ENCODE measurements at regions not wholly inside any gene's neighbourhood (a gene's known extent, or its start where the extent isn't known, plus 50 kb on each side); places are given as distances from the start of the nearest gene placed in this dataset.

DNA sequence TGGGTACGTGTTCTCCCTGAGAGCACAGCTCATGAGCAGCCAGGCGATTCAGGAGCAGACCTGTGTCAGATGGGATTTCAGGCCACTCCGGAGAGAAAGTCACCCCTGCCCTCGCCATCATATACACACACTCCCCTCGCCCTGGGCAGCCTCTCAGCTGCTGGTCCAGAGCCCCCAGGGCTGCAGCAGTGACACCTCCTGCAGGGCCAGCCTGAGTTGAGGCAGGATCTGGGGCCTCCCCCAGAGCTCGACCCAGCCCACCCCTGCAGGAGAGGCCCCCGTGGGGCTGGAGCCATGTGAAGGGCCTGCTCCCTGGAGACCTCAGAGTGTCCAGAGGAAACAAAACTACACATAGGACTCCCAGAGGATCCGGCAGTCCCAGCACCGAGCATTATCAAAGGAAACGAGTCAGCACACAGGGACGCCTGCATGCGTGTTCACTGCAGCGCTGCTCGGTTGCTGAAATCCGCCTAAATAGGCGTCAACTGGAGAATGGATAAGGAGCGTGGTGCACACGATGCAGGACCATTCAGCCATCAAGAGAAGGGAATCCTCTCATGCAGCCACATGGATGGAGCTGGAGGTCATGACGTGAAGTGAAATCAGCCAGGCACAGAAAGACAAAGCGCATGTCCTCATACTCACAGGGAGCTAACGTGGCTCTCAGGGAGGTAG is 104.0 kb downstream of the TNFAIP2 start:
- FAIRE-seq = no peak
- DNase-seq (ENCODE audit: insufficient read length, low spot score) = no peak
- TF ChIP-seq, protein P1, sequence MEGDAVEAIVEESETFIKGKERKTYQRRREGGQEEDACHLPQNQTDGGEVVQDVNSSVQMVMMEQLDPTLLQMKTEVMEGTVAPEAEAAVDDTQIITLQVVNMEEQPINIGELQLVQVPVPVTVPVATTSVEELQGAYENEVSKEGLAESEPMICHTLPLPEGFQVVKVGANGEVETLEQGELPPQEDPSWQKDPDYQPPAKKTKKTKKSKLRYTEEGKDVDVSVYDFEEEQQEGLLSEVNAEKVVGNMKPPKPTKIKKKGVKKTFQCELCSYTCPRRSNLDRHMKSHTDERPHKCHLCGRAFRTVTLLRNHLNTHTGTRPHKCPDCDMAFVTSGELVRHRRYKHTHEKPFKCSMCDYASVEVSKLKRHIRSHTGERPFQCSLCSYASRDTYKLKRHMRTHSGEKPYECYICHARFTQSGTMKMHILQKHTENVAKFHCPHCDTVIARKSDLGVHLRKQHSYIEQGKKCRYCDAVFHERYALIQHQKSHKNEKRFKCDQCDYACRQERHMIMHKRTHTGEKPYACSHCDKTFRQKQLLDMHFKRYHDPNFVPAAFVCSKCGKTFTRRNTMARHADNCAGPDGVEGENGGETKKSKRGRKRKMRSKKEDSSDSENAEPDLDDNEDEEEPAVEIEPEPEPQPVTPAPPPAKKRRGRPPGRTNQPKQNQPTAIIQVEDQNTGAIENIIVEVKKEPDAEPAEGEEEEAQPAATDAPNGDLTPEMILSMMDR (IDR thresholded peaks at IDR 0.05; ENCODE audit: insufficient read depth, missing control alignments) = no peak

DNA sequence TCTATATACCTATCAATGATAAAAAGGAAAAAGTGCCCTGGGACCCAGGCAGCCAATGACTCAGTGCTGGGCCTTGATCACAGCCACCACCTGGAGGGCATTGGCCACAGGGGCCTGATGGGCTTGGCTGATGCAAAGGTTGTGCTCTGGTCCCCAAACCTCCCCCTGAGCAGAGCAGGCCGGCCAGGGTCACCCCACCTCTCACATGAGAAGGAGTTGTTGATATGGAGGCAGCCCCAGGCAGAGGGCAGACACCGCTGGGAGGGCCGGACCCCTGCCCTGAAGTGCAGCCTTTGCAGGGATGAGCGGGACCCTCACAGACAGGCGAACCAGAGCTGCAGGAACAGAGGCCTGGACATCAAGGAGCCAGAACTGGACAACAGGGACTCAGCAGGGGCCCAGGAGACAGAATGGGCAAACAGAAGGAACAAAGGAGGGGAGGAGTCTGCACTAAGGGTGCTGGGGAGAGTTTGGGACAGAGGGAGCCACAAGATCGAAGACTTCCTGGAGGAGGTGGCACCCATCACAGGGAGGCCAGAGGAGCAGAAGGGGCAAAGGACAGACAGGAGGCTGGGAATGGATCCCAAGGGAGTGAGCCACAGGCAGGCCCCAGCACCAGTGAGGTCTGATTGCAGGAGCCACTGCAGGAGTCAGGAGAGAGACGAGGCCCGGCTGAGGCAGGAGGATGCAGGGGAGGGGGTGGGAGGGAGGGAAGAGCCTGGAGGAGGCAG is 105.0 kb downstream of the TNFAIP2 start:
- TF ChIP-seq, protein P1 (IDR thresholded peaks at IDR 0.05; ENCODE audit: insufficient read depth, missing control alignments) = no peak
- FAIRE-seq (no peak), DNase-seq (ENCODE audit: insufficient read length, low spot score) (no peak)

DNA sequence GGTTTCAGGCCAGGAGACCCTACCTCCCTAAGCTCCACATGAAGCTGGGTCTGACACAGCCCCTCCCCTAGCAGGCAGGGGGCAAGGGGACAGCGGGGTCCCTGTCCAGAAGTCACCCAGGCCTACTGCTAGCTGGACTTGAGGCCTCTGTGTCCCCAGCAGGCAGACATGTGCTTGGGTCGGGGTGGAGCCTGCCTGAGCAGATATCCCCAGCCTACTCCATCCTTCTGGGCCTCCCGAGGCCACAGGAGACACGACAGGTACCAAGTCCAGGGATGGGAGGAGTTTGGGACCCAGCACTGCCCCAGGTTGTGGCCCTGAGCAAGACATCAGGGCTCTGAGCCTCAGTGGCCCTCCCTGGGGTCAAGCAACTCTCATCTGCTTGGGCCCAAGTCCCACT is 105.2 kb upstream of the EIF5 start:
- DNase-seq (ENCODE audit: insufficient read length, low spot score) (no peak), FAIRE-seq (no peak)
- TF ChIP-seq, protein P1 (IDR thresholded peaks at IDR 0.05; ENCODE audit: insufficient read depth, missing control alignments) = no peak

DNA sequence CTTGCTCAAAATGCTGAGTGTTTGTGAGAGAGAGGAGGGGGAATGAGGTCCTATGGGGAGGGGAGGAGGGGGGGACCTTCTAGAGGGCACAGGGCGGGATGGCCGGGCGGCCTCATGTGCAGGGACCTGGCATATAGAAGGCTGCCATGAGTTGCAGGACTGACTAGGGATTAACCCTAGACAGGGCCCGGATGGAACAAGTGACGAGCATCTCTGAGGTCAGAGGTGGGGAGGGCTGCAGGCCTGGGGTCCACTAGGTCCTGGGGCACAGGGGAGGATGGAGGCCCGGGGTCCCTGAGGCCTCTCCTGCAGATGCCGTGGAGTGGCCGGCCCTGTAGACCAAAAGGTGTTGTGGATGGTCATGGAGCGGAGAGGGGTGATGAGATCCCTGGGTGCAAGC is 104.0 kb upstream of the EIF5 start:
- TF ChIP-seq, protein P1 (IDR thresholded peaks at IDR 0.05; ENCODE audit: insufficient read depth, missing control alignments) = no peak
- no peak for DNase-seq (ENCODE audit: insufficient read length, low spot score)
- FAIRE-seq = no peak

DNA sequence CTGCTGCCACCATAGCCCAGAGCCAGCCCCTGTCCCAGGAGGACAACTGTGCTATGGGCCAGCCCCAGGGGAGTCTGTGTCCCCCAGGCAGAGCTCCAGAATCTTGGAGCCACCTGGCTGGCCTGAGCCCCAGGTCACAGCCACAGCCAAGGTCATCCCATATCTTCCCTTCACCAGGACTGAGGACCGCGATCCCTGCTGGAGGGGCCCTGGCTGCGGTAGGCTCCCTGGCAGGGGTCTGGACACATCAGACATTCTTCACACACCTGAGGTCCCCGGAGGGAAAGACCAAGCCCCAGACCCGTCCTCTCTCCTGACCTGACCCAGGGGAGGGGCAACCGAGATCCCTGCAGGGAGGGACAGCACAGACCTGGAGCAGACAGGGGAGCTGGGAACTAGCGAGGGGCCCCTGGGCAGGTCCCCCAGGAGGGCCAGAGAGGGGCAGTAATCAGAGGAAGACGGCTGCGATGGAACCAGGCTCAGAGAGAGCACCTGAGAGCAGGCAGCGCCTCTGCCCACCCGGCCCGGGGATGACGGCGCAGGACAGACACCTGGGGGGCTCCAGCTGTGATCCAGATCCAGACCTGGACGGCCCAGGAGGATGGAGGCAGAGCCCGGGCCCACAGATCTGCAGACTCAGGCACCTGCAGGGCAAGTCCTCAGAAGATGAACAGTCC is 103.2 kb upstream of the EIF5 start:
- DNase-seq (ENCODE audit: insufficient read length, low spot score) (no peak), FAIRE-seq (no peak)
- TF ChIP-seq, protein P1 (IDR thresholded peaks at IDR 0.05; ENCODE audit: insufficient read depth, missing control alignments) = no peak

DNA sequence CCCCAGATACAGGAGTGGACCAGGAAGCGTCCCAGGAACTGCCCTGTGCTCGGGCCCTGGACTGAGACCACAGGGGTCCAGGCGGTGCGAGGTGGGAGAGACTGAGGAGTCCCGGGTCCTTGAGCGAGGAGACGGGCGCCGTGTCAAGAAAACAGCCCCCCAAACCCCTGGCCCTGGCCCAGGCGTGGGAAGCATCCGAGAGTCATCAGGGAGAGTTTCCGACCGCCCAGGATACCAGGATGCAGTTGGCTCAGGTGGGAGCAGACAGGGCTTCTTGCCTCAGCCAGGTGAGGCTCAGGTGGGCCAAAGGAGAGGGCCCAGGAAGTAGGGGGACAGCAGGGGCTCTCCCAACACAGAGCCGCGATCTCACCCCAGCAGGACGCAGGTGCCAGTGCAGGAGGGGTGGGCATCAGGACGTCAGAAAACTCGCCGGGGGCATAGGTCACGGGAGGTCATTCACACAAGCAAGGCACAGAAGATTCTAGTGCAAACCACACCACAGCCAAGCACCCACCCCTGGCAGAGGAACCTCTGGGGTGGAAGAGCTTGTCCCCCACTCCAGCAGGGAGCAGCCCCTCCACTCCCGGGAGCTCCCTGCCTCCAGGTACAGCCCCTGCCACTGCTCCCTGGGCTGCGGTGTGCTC is 102.5 kb upstream of the EIF5 start:
- no peak for FAIRE-seq
- TF ChIP-seq, protein P1 (IDR thresholded peaks at IDR 0.05; ENCODE audit: insufficient read depth, missing control alignments) = no peak
- no peak for DNase-seq (ENCODE audit: insufficient read length, low spot score)

Data from D721Med (cell line).